AG09309 (cell line): ENCODE measurements at regions not wholly inside any gene's neighbourhood (a gene's known extent, or its start where the extent isn't known, plus 50 kb on each side); places are given as distances from the start of the nearest gene placed in this dataset.

ENCODE experiments used
- DNase-seq: peaks from one replicate; pipeline ENCODE4 v3.0.0-alpha.2; 2010; ENCODE audit warnings: low read depth
- H3K4me3 ChIP-seq: 2 replicates; pipeline ENCODE4 v1.5.1; 2011; ENCODE audit warnings: mild to moderate bottlenecking, low read depth, low read length, moderate library complexity; ENCODE audit not compliant: control insufficient read depth
- CTCF ChIP-seq: IDR thresholded peaks from 2 replicates; pipeline ENCODE4 v1.5.1; 2011; ENCODE audit warnings: mild to moderate bottlenecking, low read depth, low read length, inconsistent platforms; ENCODE audit not compliant: insufficient read depth, control insufficient read depth; ENCODE audit errors: missing control alignments

- DNase-seq = no peak
- no peak for TF ChIP-seq CTCF
These were observed 61.3 kb downstream of the ARF6 start for GRCh38 chr14:49954171-49954631.

DNA sequence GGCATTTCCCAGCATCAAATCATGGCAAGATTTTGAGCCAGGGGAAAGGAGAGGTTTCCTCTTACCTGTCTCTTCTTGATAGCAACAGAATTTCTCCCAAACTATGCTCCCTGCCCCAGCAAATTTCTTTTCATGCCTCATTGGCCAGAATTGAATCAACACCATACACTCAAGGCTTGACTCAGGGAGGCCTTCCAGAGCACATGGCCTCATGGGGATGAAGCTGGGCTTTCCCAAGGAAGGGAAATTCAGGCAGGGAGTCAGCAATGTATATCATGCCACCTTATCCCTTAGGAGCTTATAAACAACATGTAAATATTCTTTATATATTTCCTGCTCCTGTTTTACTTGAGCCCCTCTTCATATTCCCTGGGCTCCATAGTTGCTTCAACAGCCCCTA is 62.1 kb downstream of the ARF6 start:
- H3K4me3 ChIP-seq = no peak overlapping the region
- no peak for DNase-seq
- TF ChIP-seq CTCF = no peak

More at GRCh38 chr14:49954171-49954631, 61.3 kb downstream of the ARF6 start:
- no peak overlapping the region for H3K4me3 ChIP-seq

DNA sequence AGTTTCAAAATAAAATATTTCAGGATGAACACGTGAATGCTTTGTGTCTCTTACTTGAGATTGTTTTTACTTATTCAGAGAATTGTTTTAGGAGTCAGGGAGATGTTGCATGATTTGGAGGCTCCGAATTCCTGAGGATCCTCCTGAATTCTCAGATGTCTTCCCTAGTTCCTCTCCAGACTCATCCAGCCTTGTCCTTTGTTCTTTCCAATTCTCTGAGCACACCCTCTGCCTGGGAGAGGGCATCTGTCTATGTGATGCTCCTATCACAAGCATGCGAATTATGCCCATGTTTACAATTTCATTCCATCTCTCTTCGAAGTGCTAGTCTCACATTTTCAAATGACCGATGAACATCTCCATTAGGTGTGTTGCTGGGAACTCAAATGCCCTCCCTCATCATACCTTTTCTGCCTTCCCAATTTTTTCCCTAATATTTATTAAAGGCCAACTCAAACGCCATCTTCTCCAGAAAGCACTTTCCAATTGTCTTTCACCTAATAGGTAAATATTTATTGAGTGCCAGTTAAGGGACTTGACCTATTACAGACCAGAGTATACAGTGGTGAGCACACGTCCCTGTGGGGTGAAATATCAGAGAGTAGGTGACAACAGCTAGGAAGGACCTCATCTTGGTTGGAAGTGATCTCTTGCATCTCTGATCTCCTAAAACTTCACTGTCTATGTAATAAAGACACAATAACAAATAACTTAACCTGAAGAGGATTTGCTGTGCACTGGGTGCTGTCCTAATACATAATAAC is 64.4 kb downstream of the ARF6 start:
- no peak for DNase-seq
- H3K4me3 ChIP-seq = no peak overlapping the region
- TF ChIP-seq CTCF = no peak

- no peak overlapping the region for H3K4me3 ChIP-seq
- DNase-seq = no peak
- no peak for TF ChIP-seq CTCF
These were observed 67.0 kb downstream of the ARF6 start for GRCh38 chr14:49959822-49960408.

DNA sequence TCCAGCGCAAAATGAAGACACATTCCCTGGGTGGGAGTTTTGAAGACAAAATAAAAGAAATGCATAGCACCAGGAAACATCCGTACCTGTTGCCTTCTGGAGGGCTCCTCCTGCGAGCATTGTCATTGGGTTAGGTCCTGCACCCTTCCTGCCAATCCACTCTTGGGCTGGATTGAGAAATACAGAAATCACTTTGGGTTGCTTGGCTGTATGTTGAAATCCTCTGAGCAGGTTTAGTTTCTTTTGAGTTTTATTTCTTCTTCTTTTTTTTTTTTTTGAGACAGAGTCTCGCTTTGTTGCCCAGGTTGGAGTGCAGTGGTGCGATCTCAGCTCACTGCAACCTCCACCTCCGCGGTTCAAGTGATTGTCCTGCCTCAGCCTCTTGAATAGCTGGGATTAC is 67.6 kb downstream of the ARF6 start:
- no peak for DNase-seq
- H3K4me3 ChIP-seq = no peak overlapping the region
- no peak for TF ChIP-seq CTCF

GRCh38 chr14:49961270-49962222 is 68.7 kb downstream of the ARF6 start:
- H3K4me3 ChIP-seq = no peak overlapping the region
- no peak for TF ChIP-seq CTCF
- no peak for DNase-seq
